ENCODE measurements at regions not wholly inside any gene's neighbourhood (a gene's known extent, or its start where the extent isn't known, plus 50 kb on each side); places are given as distances from the start of the nearest gene placed in this dataset.

GRCh38 chr14:22429546-22430294 is 159.3 kb downstream of the DAD1 start:
- Histone ChIP-seq H4K91ac (ENCODE audit: insufficient read depth, low read depth, low read length) (no peak overlapping the region), H4K20me1 (ENCODE audit: insufficient read depth, low read length) (no peaks in the 10 kb centered on the region), H3K27me3 (ENCODE audit: control insufficient read depth, insufficient read depth, low read length) (peaks cover 56% of the 10 kb centered on the region), H3K36me3 (ENCODE audit: control insufficient read depth, insufficient read depth, low read length) (no peaks in the 10 kb centered on the region), H3K9ac (ENCODE audit: low read depth, low read length) (no peak overlapping the region), H2BK120ac (ENCODE audit: low read depth, low read length) (no peak overlapping the region), H3K23ac (ENCODE audit: low read depth, low read length) (no peak overlapping the region), H3K27ac (ENCODE audit: insufficient read depth, low read length) (no peak overlapping the region), H3K56ac (ENCODE audit: extremely low read depth, insufficient read depth, low read length) (no peak overlapping the region), H3K79me1 (ENCODE audit: low read depth in 1 of 2, low read length in 2 of 2) (no peaks in the 10 kb centered on the region), H3K9me3 (ENCODE audit: control insufficient read depth, insufficient read depth, low read length) (no peaks in the 10 kb centered on the region), H3K4me3 (ENCODE audit: insufficient read depth, low read depth, low read length) (no peak overlapping the region), H4K5ac (ENCODE audit: low read depth, low read length) (no peak overlapping the region), H3K9me1 (ENCODE audit: insufficient read depth, low read length) (no peaks in the 10 kb centered on the region), H2AFZ (replicated peaks; ENCODE audit: low read length, poor library complexity) (no peak overlapping the region), H3K4me1 (ENCODE audit: control insufficient read depth, insufficient read depth, low read length) (peaks cover 9% of the 10 kb centered on the region), H2AK9ac (replicated peaks; ENCODE audit: low read depth, low read length, poor library complexity) (no peak overlapping the region), H2BK15ac (ENCODE audit: low read depth, low read length) (no peak overlapping the region), H3K4ac (ENCODE audit: low read depth, low read length) (no peak overlapping the region), H3K18ac (ENCODE audit: low read depth, low read length) (no peak overlapping the region), H3K14ac (replicated peaks; ENCODE audit: low read depth, low read length) (no peak overlapping the region), H4K8ac (ENCODE audit: low read depth in 2 of 2, low read length in 2 of 2) (no peak overlapping the region), H2BK20ac (ENCODE audit: low read depth, low read length) (no peak overlapping the region), H2BK5ac (ENCODE audit: low read depth, low read length, poor library complexity, severe bottlenecking) (no peak overlapping the region), H3K4me2 (ENCODE audit: low read depth, low read length) (no peak overlapping the region), H2AK5ac (ENCODE audit: low read depth, low read length) (no peak overlapping the region)
- no peak for DNase-seq
- in situ Hi-C loops (cut with MboI; ENCODE audit: low sequenced_read_pairs) (no loop called here), intact Hi-C loops (cut with micrococcal nuclease) (no loop called here), dilution Hi-C loops (cut with HindIII; ENCODE audit: low sequenced_read_pairs, unreplicated experiment) (no loop called here)
- no CpG with 5 or more reads among the region's 7 CpGs for WGBS, 2 experiments (ENCODE audit: extremely low coverage in 2 of 2, insufficient read length in 1 of 2)
- no TSS peak for BruUV-seq (replicated peaks)
- ATAC-seq (ENCODE audit: low read depth), result no peak
- ChIA-PET CTCF (no interaction called here), POLR2A (ENCODE audit: unreplicated experiment) (no interaction called here)
- TF ChIP-seq MAZ (IDR thresholded peaks at IDR 0.05; ENCODE audit: borderline replicate concordance, low read depth, low read length) (no peak), SMC3 (IDR thresholded peaks at IDR 0.05; ENCODE audit: low read depth, low read length) (no peak), CHD1 (IDR thresholded peaks at IDR 0.05; ENCODE audit: low read depth, low read length) (no peak), MAFK (IDR thresholded peaks at IDR 0.05; ENCODE audit: low read depth, low read length) (no peak)

Data from IMR-90 (cell line).